ENCODE measurements at regions not wholly inside any gene's neighbourhood (a gene's known extent, or its start where the extent isn't known, plus 50 kb on each side); places are given as distances from the start of the nearest gene placed in this dataset.

DNA sequence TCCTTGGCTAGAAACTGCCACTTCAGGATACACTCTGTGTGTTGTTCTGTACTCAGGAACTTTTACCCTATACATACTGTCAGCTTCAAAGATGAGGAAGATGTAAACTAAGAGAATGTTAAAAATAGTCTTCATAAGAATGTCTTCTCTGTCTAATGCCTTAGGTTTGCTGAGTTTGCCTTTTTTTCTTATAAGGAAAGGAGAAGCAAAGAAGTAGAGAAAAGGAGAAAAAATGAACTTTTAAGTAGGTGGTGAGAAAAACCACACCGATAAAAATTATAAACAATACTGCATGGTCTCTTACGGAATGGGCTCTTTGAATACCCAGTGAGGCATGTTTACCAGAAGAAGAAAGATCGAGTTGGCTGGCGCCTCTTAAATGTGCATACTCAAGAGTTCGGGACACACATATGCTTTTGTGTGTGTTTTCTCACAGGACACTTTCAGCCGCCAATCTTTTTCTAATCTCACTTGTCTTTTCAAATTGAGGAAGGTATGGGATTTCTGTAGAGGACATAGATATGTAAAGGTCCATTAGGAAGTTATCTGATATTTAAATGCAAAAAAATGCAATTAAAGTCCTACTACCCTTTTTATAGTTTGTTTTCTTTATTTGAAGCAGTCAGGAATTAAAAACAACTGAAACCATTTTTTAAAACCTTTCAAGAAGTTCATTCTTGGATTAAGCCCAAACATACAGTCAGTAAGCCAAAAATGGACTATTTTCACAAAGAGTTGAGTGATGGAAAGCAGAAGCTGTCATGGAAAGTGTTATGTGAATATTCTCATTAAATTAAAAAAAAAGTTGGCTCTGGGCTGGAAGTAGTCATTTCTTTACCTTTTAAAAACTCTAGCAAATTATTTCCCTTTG, 100.6 kb upstream of the MDFIC start:
- H3K27me3 Mint-ChIP-seq, result no peaks in the 10 kb centered on the region
- H3K4me3 Mint-ChIP-seq, result no peak overlapping the region
- peaks cover 2% of the 10 kb centered on the region for H3K36me3 Mint-ChIP-seq
- H3K9me3 Mint-ChIP-seq, result peaks cover 2 to 8% (median 4%) of the 10 kb centered on the region in 3 donors
- H3K4me1 Mint-ChIP-seq, result no peaks in the 10 kb centered on the region
- peak overlapping the region in 1 of 3 donors; percentile 67 for H3K27ac Mint-ChIP-seq

DNA sequence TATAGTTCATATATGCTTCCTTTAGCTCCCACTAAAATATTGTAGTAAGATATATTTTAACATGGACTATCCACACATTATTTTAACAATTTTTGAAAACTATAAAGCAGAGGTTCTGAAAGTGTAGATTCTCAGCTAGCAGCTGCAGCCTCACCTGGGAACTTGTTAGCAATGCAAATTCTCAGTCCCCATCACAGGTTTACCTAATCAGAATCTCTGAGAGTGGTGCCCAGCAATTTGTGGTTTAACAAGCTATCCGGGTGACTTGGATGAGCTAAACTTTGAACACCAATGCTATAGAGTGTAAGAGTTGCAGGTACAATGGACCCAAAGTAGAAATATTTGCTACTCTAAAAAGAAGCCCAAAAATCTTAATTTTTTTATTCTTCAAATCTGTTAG, 99.8 kb upstream of the MDFIC start:
- no peaks in the 10 kb centered on the region for H3K4me1 Mint-ChIP-seq
- H3K4me3 Mint-ChIP-seq, result no peak overlapping the region
- H3K27me3 Mint-ChIP-seq, result no peaks in the 10 kb centered on the region
- H3K9me3 Mint-ChIP-seq, result peaks cover 2 to 9% (median 6%) of the 10 kb centered on the region in 3 donors
- peak overlapping the region in 1 of 3 donors; percentile 67 for H3K27ac Mint-ChIP-seq
- peaks cover 2% of the 10 kb centered on the region for H3K36me3 Mint-ChIP-seq

DNA sequence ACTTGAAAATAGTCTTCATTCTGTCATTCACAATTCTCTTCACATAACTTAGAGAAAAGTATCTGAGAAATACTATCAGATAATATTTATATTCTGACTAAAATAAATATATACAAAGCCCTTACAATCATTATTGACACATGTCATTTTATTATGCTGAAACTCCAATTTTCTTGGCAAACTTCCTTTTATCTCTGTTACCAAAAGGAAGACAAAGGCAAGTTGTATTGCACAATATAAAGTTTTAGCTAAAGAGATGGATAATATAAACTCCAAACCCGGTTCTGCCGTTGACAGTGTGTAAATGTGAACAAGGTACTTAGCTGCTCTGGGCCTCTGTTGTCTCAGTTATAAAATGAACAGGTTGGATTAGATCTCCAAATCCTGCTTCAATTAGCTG, 99.0 kb upstream of the MDFIC start:
- Mint-ChIP-seq H3K27ac (no peak overlapping the region), H3K27me3 (no peaks in the 10 kb centered on the region), H3K4me3 (no peak overlapping the region), H3K36me3 (peaks cover 2% of the 10 kb centered on the region), H3K9me3 (peaks cover 2 to 9% (median 6%) of the 10 kb centered on the region in 3 donors), H3K4me1 (no peaks in the 10 kb centered on the region)

DNA sequence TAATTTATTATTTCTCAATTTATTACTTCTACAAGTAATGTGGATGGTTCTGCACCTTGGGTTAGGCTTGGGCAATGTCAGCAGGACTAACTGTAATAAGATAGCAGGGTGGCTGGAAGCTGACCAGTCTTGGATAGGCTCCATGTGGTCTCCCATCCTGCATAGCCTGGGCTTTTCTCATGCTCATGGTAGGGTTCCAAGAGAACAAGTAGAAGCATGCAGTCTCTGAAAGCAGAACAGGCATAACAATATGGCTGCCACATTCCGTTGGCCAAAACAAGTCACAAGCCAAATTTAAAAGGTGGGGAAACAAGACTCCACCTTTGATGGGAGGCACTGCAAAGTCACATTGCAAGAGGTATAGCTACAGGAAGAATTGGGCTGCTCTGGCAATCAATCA, 98.6 kb upstream of the MDFIC start:
- H3K9me3 Mint-ChIP-seq, result peaks cover 2 to 9% (median 6%) of the 10 kb centered on the region in 3 donors
- peaks cover 2% of the 10 kb centered on the region for H3K36me3 Mint-ChIP-seq
- H3K4me3 Mint-ChIP-seq, result peak overlapping the region in 1 of 4 donors; percentile 39
- H3K27ac Mint-ChIP-seq, result no peak overlapping the region
- H3K4me1 Mint-ChIP-seq, result no peaks in the 10 kb centered on the region
- no peaks in the 10 kb centered on the region for H3K27me3 Mint-ChIP-seq

DNA sequence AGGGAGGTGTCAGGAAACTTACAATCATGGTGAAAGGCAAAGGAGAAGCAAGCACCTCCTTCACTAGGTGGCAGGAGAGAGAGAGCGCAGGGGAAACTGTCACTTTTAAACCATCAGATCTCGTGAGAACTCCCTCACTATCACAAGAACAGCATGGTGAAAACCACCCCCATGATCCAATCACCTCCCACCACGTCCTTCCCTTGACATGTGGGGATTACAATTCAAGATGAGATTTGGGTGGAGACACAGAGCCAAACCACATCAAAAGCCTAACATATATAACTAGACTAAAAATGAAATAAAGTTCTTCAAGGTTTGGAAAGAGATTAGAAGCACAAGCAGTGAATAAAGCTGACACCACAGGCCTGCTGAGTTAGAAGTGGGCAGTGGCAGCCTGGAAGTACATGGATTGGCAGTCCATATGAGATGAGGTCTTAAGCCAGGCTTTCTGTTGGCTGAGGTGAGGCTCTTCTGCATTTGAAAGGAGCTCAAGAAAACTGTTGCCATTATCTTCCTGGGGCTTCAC, 96.4 kb upstream of the MDFIC start:
- Mint-ChIP-seq H3K36me3 (peaks cover 2% of the 10 kb centered on the region), H3K27me3 (no peaks in the 10 kb centered on the region), H3K27ac (no peak overlapping the region), H3K4me3 (no peak overlapping the region), H3K9me3 (peaks cover 2 to 9% (median 4%) of the 10 kb centered on the region in 3 donors), H3K4me1 (no peaks in the 10 kb centered on the region)

DNA sequence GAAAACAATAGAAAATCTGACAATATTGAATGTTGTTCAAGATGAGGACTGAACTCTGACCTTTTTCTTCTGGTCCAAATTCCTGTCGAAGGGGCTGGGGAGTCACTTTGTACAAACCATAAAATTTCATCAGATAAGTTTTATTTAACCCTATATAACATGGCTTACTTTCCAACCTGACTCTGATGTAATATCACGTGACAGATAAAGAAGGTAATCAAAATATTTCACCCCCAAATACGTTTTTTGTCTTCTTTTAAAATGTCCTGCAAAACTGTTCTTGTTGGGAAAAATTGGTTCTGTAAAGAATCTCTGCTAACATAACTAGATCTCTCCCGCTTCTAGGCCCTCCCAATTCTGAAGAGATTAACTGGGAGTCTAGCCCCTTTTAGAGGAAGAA, 90.9 kb upstream of the MDFIC start:
- H3K9me3 Mint-ChIP-seq, result peaks cover under 1 to 6% (median 3%) of the 10 kb centered on the region in 3 donors
- peaks cover 0 to 6% (median 5%) of the 10 kb centered on the region in 3 donors for H3K4me1 Mint-ChIP-seq
- H3K27ac Mint-ChIP-seq, result peak overlapping the region in 1 of 3 donors; percentile 59
- peaks cover under 1% of the 10 kb centered on the region for H3K36me3 Mint-ChIP-seq
- no peaks in the 10 kb centered on the region for H3K27me3 Mint-ChIP-seq
- H3K4me3 Mint-ChIP-seq, result no peak overlapping the region

DNA sequence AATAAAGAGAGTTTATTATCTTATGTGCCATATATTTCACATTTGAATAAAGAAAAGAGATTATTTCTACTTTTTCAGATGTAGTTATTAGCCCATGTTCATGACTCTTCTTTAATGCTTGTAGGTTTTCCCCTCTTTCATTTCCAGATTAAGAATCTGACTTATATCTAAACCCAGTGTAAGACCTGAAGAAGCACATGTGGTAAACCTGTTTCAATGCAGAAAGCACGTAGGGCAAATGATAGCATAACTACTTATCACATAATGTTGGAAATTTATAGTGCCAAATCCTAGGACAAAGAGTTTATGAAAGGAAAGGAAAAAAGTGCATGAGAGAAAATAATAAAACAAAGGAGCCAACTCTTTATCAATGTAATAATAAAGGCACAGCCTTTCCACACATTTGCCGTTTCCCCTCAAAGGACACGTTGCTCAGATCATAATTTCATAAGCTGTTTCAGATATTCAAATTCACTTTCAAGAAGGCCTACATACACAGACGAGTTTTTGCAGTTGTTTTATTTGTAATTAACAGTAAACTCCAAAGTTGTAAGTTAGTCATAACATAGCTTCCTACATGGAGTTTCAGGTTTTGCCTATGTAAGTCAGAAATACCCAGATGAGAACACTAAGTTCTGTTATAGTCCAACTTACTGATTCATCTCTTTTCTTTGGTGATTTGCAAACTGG, 88.8 kb upstream of the MDFIC start:
- no peaks in the 10 kb centered on the region for H3K27me3 Mint-ChIP-seq
- no peak overlapping the region for H3K4me3 Mint-ChIP-seq

DNA sequence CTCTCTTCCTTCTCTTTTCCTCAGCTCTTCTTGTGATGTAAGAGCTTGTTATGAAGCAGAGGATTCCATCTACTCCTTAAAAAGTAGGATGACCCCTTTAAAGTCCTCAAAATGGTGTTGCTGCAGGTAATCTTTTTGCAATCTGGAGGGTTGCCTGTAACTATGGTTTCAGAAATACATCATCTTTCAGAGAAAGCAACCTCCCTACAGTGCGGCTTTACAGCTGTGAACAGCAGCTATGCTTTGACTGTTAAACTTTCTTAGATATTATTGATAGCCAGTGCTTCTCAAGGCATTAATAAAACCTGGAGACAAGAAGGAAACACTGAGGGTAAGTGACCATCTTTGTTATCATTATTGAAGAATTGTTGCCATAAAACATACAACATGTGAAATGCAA, 86.6 kb upstream of the MDFIC start:
- no peak overlapping the region for H3K4me3 Mint-ChIP-seq
- H3K9me3 Mint-ChIP-seq, result no peaks in the 10 kb centered on the region
- H3K27ac Mint-ChIP-seq, result no peak overlapping the region
- no peaks in the 10 kb centered on the region for H3K27me3 Mint-ChIP-seq
- H3K4me1 Mint-ChIP-seq, result peaks cover 0 to 6% (median 5%) of the 10 kb centered on the region in 3 donors
- no peaks in the 10 kb centered on the region for H3K36me3 Mint-ChIP-seq

More for the DNA sequence above, 88.8 kb upstream of the MDFIC start:
- Mint-ChIP-seq H3K9me3 (no peaks in the 10 kb centered on the region), H3K4me1 (peaks cover 0 to 6% (median 5%) of the 10 kb centered on the region in 3 donors), H3K36me3 (no peaks in the 10 kb centered on the region), H3K27ac (no peak overlapping the region)

DNA sequence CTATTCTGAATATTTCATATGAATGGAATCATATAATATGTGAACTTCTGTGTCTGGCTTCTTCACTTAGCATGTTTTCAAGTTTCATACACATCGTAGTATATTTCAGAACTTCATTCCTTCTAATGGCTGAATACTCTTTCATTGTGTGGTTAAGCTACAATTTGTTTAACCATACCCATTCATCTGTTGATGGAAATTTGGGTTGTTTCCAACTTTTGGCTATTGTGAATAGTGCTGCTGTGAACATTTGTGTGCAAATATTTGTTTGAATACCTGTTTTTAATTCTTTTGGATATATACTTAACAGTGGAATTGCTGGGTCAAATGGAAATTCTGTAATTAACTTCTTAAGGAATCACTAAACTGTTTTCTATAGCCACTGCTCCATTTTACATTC, 86.0 kb upstream of the MDFIC start:
- H3K9me3 Mint-ChIP-seq, result no peaks in the 10 kb centered on the region
- no peak overlapping the region for H3K27ac Mint-ChIP-seq
- no peaks in the 10 kb centered on the region for H3K36me3 Mint-ChIP-seq
- peaks cover 0 to 6% (median 5%) of the 10 kb centered on the region in 3 donors for H3K4me1 Mint-ChIP-seq
- no peak overlapping the region for H3K4me3 Mint-ChIP-seq
- H3K27me3 Mint-ChIP-seq, result no peaks in the 10 kb centered on the region

DNA sequence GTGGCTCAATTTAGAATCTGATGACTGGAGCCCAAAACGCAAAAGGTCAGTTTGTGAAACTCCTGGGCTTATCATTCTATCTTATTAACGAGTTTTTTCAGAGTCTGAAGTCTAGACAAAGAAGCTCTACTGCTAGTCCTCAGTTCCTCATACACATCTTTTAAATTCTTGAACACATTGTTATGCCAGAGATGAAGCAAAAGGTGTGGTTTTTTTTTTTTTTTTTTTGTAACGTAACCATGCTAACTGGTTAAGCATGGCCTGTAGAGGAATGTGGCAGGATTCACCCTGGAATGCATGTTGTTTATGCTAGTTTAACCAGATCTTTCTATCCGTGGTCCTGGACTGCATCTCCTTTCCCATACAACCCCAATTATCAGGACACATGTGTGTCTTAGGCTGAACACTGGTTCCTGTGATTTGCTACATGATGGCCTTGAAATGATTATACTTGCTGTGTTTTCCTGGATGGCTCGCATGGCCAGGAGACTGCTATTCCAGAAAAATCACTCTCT, 79.3 kb upstream of the MDFIC start:
- Mint-ChIP-seq H3K9me3 (no peaks in the 10 kb centered on the region), H3K27me3 (no peaks in the 10 kb centered on the region), H3K27ac (no peak overlapping the region), H3K4me1 (no peaks in the 10 kb centered on the region), H3K36me3 (no peaks in the 10 kb centered on the region), H3K4me3 (no peak overlapping the region)

DNA sequence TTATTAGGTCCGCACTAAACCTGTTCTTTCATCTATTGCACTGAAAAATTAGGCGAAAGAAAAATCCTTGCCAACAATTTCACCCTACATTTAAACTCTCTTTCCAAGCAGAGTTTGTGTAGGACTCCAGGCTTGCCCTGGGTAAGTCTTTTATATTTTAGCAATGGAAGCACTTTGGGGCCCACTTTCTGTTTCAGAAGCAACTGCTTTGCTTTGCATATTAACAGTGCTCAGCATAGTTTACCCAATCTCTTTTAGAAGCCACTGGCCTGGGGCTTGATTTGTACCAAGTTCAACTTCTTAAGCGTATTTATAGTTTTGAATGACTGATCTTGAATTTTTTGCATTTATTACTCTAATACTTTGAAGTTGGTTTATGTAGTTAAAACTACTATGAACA, 78.8 kb upstream of the MDFIC start:
- Mint-ChIP-seq H3K36me3 (no peaks in the 10 kb centered on the region), H3K9me3 (no peaks in the 10 kb centered on the region), H3K4me1 (no peaks in the 10 kb centered on the region), H3K4me3 (no peak overlapping the region), H3K27me3 (no peaks in the 10 kb centered on the region), H3K27ac (peak overlapping the region in 1 of 3 donors; percentile 1)

DNA sequence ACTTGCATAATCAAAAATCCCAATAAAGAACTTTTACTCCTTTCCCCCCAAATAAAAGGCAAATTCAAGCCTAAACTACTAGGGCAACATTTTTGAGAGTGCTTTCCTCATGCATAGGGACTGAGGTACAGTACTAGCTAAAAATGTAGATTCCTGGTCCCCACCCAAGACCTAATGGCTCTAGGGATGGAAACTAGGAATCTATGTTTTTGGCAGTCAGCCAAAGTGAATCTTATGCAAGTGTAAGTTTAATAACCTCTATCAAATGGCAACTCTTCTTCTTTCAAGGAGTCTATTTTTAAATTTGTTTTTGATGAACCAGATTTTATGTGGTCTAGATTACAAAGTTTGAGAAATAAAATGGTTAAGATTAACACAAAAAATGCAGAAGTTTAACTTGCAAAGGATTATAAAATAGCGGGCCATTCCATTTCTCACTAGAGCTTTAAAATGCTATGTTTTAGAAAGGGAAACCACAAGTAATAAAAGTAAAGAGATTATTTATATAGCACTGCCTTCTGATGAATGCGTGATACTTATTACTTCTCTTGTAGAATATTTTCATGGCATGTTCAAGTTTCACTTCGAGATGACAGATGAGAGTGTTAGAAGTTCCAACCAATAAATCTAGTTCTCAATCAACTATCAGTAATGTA, 70.4 kb upstream of the MDFIC start:
- no peaks in the 10 kb centered on the region for H3K36me3 Mint-ChIP-seq
- H3K4me3 Mint-ChIP-seq, result no peak overlapping the region
- no peak overlapping the region for H3K27ac Mint-ChIP-seq
- H3K4me1 Mint-ChIP-seq, result no peaks in the 10 kb centered on the region
- peaks cover 0 to 2% (median 0%) of the 10 kb centered on the region in 3 donors for H3K9me3 Mint-ChIP-seq
- no peaks in the 10 kb centered on the region for H3K27me3 Mint-ChIP-seq

DNA sequence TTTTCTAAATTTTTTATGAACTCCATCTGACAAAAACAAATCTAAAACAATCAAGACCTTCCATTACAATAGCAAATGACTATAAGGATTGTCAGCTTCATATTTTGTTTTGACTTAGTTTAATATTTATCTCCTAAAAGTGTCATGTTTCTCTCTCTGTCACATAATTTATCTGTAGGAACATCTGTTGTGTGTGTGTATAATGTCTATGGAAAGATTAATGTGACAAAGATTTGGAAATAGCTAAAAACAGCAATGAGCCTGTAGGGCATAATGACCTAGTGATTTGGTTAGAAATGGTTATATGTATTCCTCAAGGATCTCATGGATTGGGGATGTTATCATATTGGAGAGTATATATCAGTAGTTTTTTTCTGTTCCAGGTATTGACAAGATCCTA, 69.6 kb upstream of the MDFIC start:
- Mint-ChIP-seq H3K4me1 (no peaks in the 10 kb centered on the region), H3K27ac (no peak overlapping the region), H3K36me3 (no peaks in the 10 kb centered on the region), H3K9me3 (peaks cover 0 to 2% (median 0%) of the 10 kb centered on the region in 3 donors), H3K4me3 (no peak overlapping the region), H3K27me3 (no peaks in the 10 kb centered on the region)

DNA sequence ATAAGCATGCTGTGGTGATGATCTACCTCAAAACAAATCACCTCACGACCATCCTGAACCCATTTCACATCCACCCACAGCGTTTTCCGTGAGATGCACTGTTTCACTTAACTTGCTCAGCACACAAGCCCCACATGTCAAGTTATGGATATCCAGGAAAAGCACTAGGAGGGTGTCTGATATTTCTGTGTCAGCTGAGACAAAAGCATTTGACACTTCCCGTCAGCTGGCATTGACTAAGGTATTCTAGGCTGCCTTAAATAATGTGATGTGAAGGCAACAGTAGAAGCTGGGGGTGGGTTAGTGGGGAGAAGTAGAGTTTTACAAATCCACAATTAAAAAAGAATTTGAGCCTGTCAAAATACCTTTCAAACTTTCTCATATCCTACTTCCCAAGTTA, 68.7 kb upstream of the MDFIC start:
- H3K27me3 Mint-ChIP-seq, result no peaks in the 10 kb centered on the region
- no peaks in the 10 kb centered on the region for H3K36me3 Mint-ChIP-seq
- H3K4me1 Mint-ChIP-seq, result no peaks in the 10 kb centered on the region
- H3K27ac Mint-ChIP-seq, result no peak overlapping the region
- no peak overlapping the region for H3K4me3 Mint-ChIP-seq
- H3K9me3 Mint-ChIP-seq, result peaks cover 0 to 2% (median 0%) of the 10 kb centered on the region in 3 donors

DNA sequence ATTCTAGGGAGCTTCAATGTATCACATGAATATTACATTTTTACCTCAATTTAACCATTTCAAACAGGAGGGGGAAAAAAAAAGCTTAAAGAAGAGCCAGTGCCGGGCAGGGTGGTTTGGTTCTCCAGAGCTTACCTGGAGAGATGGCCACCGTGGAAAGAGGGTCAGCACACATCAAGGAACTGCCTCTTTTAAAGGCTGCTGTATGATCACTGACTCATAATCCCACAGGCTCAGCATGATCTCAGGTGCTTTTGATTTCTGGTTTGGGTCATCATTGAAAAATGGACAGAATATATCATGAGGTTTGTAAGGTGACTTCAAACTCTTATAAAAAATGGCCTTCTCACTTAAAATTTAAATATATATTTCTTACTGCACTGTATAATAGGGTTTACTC, 67.5 kb upstream of the MDFIC start:
- no peaks in the 10 kb centered on the region for H3K36me3 Mint-ChIP-seq
- H3K27ac Mint-ChIP-seq, result no peak overlapping the region
- H3K4me3 Mint-ChIP-seq, result no peak overlapping the region
- H3K4me1 Mint-ChIP-seq, result no peaks in the 10 kb centered on the region
- no peaks in the 10 kb centered on the region for H3K27me3 Mint-ChIP-seq
- H3K9me3 Mint-ChIP-seq, result peaks cover 0 to 2% (median 0%) of the 10 kb centered on the region in 3 donors

Data from IgD-negative memory B cell (primary cell).